Smooth muscle cell (in vitro differentiated cells): ENCODE measurements at regions not wholly inside any gene's neighbourhood (a gene's known extent, or its start where the extent isn't known, plus 50 kb on each side); places are given as distances from the start of the nearest gene placed in this dataset.

ENCODE experiments used
- DNase-seq: peaks from one replicate; lab custom pipeline; 2025; ENCODE audit not compliant: unreplicated experiment; lab: John Stamatoyannopoulos, UW
- H2AFZ ChIP-seq: fragments of 200-600 bp; sonication (generic); 2 replicates; pipeline ENCODE4 v1.6.0; 2016; ENCODE audit warnings: antibody characterized with exemption, low read depth, mild to moderate bottlenecking
- H3F3A ChIP-seq: fragments of 200-600 bp; sonication (generic); 2 replicates; pipeline ENCODE4 v1.6.0; 2017; ENCODE audit warnings: antibody characterized with exemption, low read depth
- H3K27ac ChIP-seq: fragments of 200-600 bp; sonication (generic); 2 replicates; pipeline ENCODE4 v1.5.1; 2016; ENCODE audit warnings: low read depth, mild to moderate bottlenecking
- H3K27me3 ChIP-seq: fragments of 200-600 bp; sonication (generic); 2 replicates; pipeline ENCODE4 v1.6.1; 2016; ENCODE audit warnings: low read depth, mild to moderate bottlenecking
- H3K36me3 ChIP-seq: fragments of 200-600 bp; sonication (generic); 2 replicates; pipeline ENCODE4 v1.5.1; 2016; ENCODE audit warnings: low read depth
- H3K4me1 ChIP-seq: fragments of 200-600 bp; sonication (generic); 2 replicates; pipeline ENCODE4 v1.5.1; 2016; ENCODE audit warnings: low read depth
- H3K4me2 ChIP-seq: fragments of 200-600 bp; sonication (generic); 2 replicates; pipeline ENCODE4 v1.6.0; 2016; ENCODE audit warnings: mild to moderate bottlenecking
- H3K4me3 ChIP-seq: fragments of 200-600 bp; sonication (generic); 2 replicates; pipeline ENCODE4 v1.5.1; 2016; ENCODE audit warnings: mild to moderate bottlenecking
- H3K79me2 ChIP-seq: fragments of 200-600 bp; sonication (generic); 2 replicates; pipeline ENCODE4 v1.6.0; 2016; ENCODE audit warnings: low read depth, mild to moderate bottlenecking
- H3K9ac ChIP-seq: fragments of 200-600 bp; sonication (generic); 2 replicates; pipeline ENCODE4 v1.6.0; 2016; ENCODE audit warnings: low read depth
- H3K9me3 ChIP-seq: fragments of 200-600 bp; sonication (generic); replicated peaks from 2 replicates; pipeline ENCODE4 v1.5.1; 2016; ENCODE audit warnings: low read depth
- H4K20me1 ChIP-seq: fragments of 200-600 bp; sonication (generic); 2 replicates; pipeline ENCODE4 v1.6.0; 2016; ENCODE audit warnings: low read depth
- WGBS: methylation state at CpG from one replicate; pipeline ENCODE4 v1.1.7; 2016; ENCODE audit warnings: low lambda C conversion rate; 5-methylcytosine and 5-hydroxymethylcytosine counted together
- TF ChIP-seq, protein P1 (sequence below): fragments of 200-600 bp; sonication (generic); IDR thresholded peaks from 2 replicates; pipeline ENCODE4 v1.5.1; 2017; ENCODE audit warnings: borderline replicate concordance, mild to moderate bottlenecking, antibody characterized with exemption; ENCODE audit not compliant: insufficient read depth, poor library complexity, severe bottlenecking

GRCh38 chr7:15016766-15017165, 114.2 kb upstream of the DGKB start:
- H3K79me2 ChIP-seq = no peaks in the 10 kb centered on the region
- H4K20me1 ChIP-seq = no peaks in the 10 kb centered on the region
- no peak overlapping the region for H3K4me3 ChIP-seq
- no peaks in the 10 kb centered on the region for H3K27me3 ChIP-seq
- TF ChIP-seq, protein P1, sequence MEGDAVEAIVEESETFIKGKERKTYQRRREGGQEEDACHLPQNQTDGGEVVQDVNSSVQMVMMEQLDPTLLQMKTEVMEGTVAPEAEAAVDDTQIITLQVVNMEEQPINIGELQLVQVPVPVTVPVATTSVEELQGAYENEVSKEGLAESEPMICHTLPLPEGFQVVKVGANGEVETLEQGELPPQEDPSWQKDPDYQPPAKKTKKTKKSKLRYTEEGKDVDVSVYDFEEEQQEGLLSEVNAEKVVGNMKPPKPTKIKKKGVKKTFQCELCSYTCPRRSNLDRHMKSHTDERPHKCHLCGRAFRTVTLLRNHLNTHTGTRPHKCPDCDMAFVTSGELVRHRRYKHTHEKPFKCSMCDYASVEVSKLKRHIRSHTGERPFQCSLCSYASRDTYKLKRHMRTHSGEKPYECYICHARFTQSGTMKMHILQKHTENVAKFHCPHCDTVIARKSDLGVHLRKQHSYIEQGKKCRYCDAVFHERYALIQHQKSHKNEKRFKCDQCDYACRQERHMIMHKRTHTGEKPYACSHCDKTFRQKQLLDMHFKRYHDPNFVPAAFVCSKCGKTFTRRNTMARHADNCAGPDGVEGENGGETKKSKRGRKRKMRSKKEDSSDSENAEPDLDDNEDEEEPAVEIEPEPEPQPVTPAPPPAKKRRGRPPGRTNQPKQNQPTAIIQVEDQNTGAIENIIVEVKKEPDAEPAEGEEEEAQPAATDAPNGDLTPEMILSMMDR = no peak
- DNase-seq = no peak
- no peak overlapping the region for H3K4me2 ChIP-seq
- WGBS = 42% methylated on average over 2 of the region's 2 CpGs
- H3F3A ChIP-seq = no peaks in the 10 kb centered on the region
- no peaks in the 10 kb centered on the region for H3K4me1 ChIP-seq
- no peak overlapping the region for H3K9ac ChIP-seq
- H3K27ac ChIP-seq = peak overlapping the region; percentile 65
- H2AFZ ChIP-seq = no peak overlapping the region
- no peaks in the 10 kb centered on the region for H3K9me3 ChIP-seq
- no peaks in the 10 kb centered on the region for H3K36me3 ChIP-seq

DNA sequence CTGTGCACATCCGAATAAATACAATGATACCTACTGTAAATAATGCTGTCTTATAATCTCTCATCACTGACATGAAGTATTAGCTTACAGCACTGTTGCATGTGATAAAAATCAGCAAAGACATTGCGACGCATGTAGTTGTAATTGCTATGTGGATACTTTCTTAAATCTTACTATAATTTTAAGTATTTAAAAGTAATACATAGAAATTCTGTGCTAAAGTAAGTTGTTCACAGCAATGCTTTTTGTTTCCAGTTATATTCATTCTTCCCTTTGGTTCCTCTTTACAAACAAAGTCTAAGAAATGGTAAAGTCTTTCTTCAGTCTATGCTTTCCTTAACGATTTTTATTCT, 113.7 kb upstream of the DGKB start:
- H3K4me1 ChIP-seq = no peaks in the 10 kb centered on the region
- H3K4me3 ChIP-seq = peak overlapping the region; percentile 50
- H3K9ac ChIP-seq = no peak overlapping the region
- WGBS = 19% methylated on average over 4 of the region's 4 CpGs
- no peaks in the 10 kb centered on the region for H3K79me2 ChIP-seq
- DNase-seq = no peak
- no peak overlapping the region for H2AFZ ChIP-seq
- H4K20me1 ChIP-seq = no peaks in the 10 kb centered on the region
- H3K9me3 ChIP-seq = no peaks in the 10 kb centered on the region
- H3F3A ChIP-seq = no peaks in the 10 kb centered on the region
- no peaks in the 10 kb centered on the region for H3K36me3 ChIP-seq
- no peaks in the 10 kb centered on the region for H3K27me3 ChIP-seq
- H3K27ac ChIP-seq = peak overlapping the region; percentile 65
- TF ChIP-seq, protein P1 = no peak
- peak overlapping the region; percentile 86 for H3K4me2 ChIP-seq

- Histone ChIP-seq H3K9ac (peak overlapping the region; percentile 35), H3K4me2 (peak overlapping the region; percentile 86), H3K36me3 (no peaks in the 10 kb centered on the region), H2AFZ (peak overlapping the region; percentile 90), H3K4me3 (peak overlapping the region; percentile 50), H3K9me3 (no peaks in the 10 kb centered on the region), H4K20me1 (no peaks in the 10 kb centered on the region), H3K79me2 (no peaks in the 10 kb centered on the region), H3K27ac (peak overlapping the region; percentile 65), H3K27me3 (no peaks in the 10 kb centered on the region), H3K4me1 (no peaks in the 10 kb centered on the region), H3F3A (no peaks in the 10 kb centered on the region)
- WGBS = 18% methylated on average over 8 of the region's 8 CpGs
- no peak for DNase-seq
- TF ChIP-seq, protein P1 = peak; percentile 72
Measured at GRCh38 chr7:15015545-15016314, 113.2 kb upstream of the DGKB start.

DNA sequence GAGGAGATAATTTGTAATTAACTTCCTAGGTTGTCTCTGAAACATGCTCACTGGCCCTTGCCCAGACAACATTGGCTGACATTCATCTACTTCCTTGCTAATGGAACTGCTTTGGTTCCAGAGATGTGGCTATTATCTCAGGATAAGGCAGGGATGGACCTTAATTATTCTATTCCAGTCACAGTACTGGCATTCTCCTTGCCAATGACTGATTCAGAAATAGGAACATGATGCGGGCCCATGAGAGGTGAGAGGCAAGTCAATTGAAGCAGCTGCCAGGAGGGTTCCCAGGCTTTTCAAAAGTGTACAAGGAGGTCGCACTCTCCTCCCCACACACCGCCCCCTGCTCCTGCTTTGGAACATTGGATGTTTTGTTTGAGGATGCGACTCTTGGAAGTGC, 109.6 kb upstream of the DGKB start:
- no peaks in the 10 kb centered on the region for H3K27me3 ChIP-seq
- no peaks in the 10 kb centered on the region for H4K20me1 ChIP-seq
- H3K4me1 ChIP-seq = no peaks in the 10 kb centered on the region
- DNase-seq = no peak
- TF ChIP-seq, protein P1 = no peak
- no peaks in the 10 kb centered on the region for H3K79me2 ChIP-seq
- H3F3A ChIP-seq = no peaks in the 10 kb centered on the region
- no peak overlapping the region for H3K4me2 ChIP-seq
- no peak overlapping the region for H3K9ac ChIP-seq
- 92% methylated on average over 4 of the region's 4 CpGs for WGBS
- no peak overlapping the region for H3K4me3 ChIP-seq
- no peaks in the 10 kb centered on the region for H3K9me3 ChIP-seq
- H2AFZ ChIP-seq = no peak overlapping the region
- no peaks in the 10 kb centered on the region for H3K36me3 ChIP-seq
- no peak overlapping the region for H3K27ac ChIP-seq
